ENCODE measurements at regions not wholly inside any gene's neighbourhood (a gene's known extent, or its start where the extent isn't known, plus 50 kb on each side); places are given as distances from the start of the nearest gene placed in this dataset.

DNA sequence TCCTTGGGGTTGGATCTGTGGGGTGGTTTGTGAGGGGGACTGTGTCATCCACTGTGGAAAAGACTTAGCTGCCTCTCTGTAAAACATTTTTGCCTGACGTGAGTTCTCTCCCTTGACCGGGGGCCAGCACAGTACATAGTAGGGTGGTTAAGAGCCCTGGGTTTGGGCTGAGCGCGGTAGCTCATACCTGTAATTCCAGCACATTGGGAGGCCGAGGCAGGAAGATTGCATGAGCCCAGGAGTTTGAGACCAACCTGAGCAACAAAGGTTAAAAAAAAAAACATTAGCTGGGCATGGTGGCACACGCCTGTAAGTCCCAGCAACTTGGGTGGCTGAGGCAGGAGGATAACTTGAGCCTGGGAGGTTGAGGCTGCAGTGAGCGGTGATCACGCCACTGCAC, 74.7 kb upstream of the WNT7B start:
- Histone ChIP-seq H3K4me1 (peaks cover 65 to 91% (median 70%) of the 10 kb centered on the region in 4 donors), H3K4me3 (no peak overlapping the region), H3K27ac (peak overlapping the region; percentile 99 to 100 (median 100)), H3K9me3 (no peaks in the 10 kb centered on the region), H3K36me3 (no peaks in the 10 kb centered on the region), H3K27me3 (no peaks in the 10 kb centered on the region)
- no peak for TF ChIP-seq POLR2AphosphoS5 (IDR thresholded peaks at IDR 0.05)
- WGBS, 2 donors: 85 to 88% methylated on average over 8 of the region's 8 CpGs
- DNase-seq (peak in 1 of 2 donors; percentile 16), ATAC-seq (ENCODE audit: low FRiP score in 2 of 2) (no peak)

DNA sequence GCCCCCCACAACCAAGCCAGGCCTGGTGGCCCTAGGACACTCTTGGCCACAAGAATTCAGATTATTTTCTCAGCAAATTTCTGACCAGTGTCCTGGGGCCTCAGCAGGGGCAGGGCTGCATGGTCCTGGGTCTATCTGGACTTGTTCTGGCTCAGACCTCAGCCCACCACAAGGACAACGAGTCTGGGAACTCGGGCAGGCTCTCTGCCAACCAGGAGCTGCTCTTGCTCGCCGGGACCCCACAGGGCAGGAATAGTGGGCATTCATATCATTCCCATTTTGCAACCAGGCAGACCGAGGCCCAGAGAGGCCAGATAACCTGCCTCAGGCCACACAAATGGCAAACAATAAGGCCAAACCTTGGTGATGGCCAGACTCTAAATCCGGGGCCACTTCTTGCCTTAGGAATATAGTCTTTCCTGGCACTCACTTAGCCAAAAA, 75.4 kb upstream of the WNT7B start:
- ATAC-seq (ENCODE audit: low FRiP score in 2 of 2): no peak
- H3K4me1 ChIP-seq: peaks cover 65 to 91% (median 68%) of the 10 kb centered on the region in 4 donors
- WGBS, 2 donors: 40% methylated on average over 6 of the region's 6 CpGs; no CpG with 5 or more reads in 1 of the 2 donors

DNA sequence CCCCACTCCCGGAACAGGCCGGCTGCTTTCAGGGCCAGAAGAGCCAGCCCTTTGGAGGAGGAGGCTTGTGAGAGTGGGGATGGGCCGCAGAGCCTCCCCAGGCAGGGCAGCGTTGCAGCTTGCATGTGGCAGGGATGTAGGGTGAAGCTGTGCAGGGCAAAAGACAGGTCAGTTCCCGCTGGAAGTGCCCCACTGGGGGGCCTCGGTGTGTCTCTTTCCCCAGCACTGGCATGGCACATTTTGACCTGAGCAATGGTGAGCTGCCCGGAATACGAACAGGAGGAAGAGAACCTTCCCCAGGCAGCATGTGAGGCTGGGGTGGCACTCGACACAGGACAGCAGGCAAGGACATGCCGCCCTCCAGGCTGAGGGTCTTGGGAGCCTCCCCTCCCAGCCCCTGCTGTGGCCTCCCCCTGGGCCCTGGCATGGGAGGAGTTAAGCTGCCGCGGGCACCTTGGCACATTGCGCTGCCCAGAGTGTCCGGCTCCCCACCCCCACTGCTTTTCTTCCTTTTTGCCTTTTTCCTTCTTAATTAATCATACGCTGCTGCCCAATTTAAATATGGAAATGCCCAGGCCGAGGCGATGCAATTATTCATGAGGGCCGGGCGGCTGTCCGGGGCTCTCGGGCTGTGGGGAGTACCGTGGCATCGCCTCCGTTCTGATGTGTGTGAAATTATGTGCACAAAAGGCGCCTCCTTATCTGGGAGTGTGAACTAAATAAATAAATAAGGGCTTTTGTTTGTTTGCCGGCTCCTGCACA, 76.0 kb upstream of the WNT7B start:
- peak in 1 of 2 donors; percentile 71 for DNase-seq
- Histone ChIP-seq H3K27ac (peak overlapping the region; percentile 99 to 100 (median 100)), H3K4me1 (peaks cover 64 to 91% (median 68%) of the 10 kb centered on the region in 4 donors)

More for the DNA sequence above, 75.4 kb upstream of the WNT7B start:
- peak overlapping the region; percentile 99 to 100 (median 100) for H3K27ac ChIP-seq
- H3K9me3 ChIP-seq: no peaks in the 10 kb centered on the region
- H3K27me3 ChIP-seq: no peaks in the 10 kb centered on the region
- H3K36me3 ChIP-seq: no peaks in the 10 kb centered on the region
- peak overlapping the region in 3 of 4 donors; percentile 67 to 91 (median 79) for H3K4me3 ChIP-seq
- DNase-seq: peak in 1 of 2 donors; percentile 18
- no peak for TF ChIP-seq EP300 (IDR thresholded peaks at IDR 0.05)
- TF ChIP-seq, protein P1, sequence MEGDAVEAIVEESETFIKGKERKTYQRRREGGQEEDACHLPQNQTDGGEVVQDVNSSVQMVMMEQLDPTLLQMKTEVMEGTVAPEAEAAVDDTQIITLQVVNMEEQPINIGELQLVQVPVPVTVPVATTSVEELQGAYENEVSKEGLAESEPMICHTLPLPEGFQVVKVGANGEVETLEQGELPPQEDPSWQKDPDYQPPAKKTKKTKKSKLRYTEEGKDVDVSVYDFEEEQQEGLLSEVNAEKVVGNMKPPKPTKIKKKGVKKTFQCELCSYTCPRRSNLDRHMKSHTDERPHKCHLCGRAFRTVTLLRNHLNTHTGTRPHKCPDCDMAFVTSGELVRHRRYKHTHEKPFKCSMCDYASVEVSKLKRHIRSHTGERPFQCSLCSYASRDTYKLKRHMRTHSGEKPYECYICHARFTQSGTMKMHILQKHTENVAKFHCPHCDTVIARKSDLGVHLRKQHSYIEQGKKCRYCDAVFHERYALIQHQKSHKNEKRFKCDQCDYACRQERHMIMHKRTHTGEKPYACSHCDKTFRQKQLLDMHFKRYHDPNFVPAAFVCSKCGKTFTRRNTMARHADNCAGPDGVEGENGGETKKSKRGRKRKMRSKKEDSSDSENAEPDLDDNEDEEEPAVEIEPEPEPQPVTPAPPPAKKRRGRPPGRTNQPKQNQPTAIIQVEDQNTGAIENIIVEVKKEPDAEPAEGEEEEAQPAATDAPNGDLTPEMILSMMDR (IDR thresholded peaks at IDR 0.05): no peak
- no peak for TF ChIP-seq POLR2AphosphoS5 (IDR thresholded peaks at IDR 0.05)
- TF ChIP-seq POLR2A (IDR thresholded peaks at IDR 0.05): no peak

DNA sequence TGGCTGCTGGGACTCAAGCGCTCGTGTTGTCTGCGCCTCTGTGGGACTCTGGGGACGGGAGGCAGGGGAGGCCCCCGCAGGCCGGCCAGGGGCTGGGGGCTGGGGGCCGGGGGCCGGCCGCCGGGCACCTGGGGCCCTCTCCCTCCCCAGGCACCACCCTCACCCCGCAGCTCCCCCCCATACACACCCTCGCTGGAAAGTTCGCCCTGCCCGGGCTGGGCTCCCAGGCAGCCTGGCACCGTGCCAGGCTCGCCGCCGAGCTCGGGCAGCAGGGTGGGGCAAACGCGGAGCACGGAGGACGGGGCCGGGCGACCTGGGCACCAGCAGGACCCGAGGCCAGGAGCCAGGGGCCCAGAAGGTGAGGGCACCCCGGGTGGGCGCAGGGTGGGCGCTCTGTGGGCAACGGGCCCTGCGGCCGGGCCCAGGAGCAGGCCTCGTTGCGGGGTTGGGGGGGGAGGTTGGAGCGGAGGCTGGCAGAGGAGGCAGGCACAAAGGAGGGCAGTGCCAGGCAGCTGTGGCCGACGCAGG, 76.7 kb upstream of the WNT7B start:
- ATAC-seq (ENCODE audit: low FRiP score in 2 of 2): peak; percentile 74 to 82
- Histone ChIP-seq H3K4me1 (peaks cover 61 to 90% (median 65%) of the 10 kb centered on the region in 4 donors), H3K36me3 (no peaks in the 10 kb centered on the region), H3K9me3 (no peaks in the 10 kb centered on the region), H3K27ac (peak overlapping the region; percentile 99 to 100 (median 100)), H3K27me3 (no peaks in the 10 kb centered on the region), H3K4me3 (peak overlapping the region; percentile 67 to 91 (median 79))
- DNase-seq: peak; percentile 84 to 95
- WGBS, 2 donors: 0 to 6% methylated on average over 7 to 8 of the region's 37 CpGs
- TF ChIP-seq EP300 (IDR thresholded peaks at IDR 0.05) (no peak), POLR2AphosphoS5 (IDR thresholded peaks at IDR 0.05) (peak; percentile 63 to 73), POLR2A (IDR thresholded peaks at IDR 0.05) (peak in 2 of 4 donors; percentile 29 to 46)
- TF ChIP-seq, protein P1 (IDR thresholded peaks at IDR 0.05): peak in 1 of 6 experiments; percentile 24

More for the DNA sequence above, 76.0 kb upstream of the WNT7B start:
- 0 to 3% methylated on average over 21 to 26 of the region's 26 CpGs for WGBS, 2 donors
- peak overlapping the region; percentile 67 to 91 (median 79) for H3K4me3 ChIP-seq
- H3K9me3 ChIP-seq: no peaks in the 10 kb centered on the region
- ATAC-seq (ENCODE audit: low FRiP score in 2 of 2): peak; percentile 47 to 52
- TF ChIP-seq POLR2A (IDR thresholded peaks at IDR 0.05) (peak in 2 of 4 donors; percentile 8 to 12), POLR2AphosphoS5 (IDR thresholded peaks at IDR 0.05) (peak; percentile 7 to 19), EP300 (IDR thresholded peaks at IDR 0.05) (no peak)
- no peaks in the 10 kb centered on the region for H3K27me3 ChIP-seq
- no peaks in the 10 kb centered on the region for H3K36me3 ChIP-seq

DNA sequence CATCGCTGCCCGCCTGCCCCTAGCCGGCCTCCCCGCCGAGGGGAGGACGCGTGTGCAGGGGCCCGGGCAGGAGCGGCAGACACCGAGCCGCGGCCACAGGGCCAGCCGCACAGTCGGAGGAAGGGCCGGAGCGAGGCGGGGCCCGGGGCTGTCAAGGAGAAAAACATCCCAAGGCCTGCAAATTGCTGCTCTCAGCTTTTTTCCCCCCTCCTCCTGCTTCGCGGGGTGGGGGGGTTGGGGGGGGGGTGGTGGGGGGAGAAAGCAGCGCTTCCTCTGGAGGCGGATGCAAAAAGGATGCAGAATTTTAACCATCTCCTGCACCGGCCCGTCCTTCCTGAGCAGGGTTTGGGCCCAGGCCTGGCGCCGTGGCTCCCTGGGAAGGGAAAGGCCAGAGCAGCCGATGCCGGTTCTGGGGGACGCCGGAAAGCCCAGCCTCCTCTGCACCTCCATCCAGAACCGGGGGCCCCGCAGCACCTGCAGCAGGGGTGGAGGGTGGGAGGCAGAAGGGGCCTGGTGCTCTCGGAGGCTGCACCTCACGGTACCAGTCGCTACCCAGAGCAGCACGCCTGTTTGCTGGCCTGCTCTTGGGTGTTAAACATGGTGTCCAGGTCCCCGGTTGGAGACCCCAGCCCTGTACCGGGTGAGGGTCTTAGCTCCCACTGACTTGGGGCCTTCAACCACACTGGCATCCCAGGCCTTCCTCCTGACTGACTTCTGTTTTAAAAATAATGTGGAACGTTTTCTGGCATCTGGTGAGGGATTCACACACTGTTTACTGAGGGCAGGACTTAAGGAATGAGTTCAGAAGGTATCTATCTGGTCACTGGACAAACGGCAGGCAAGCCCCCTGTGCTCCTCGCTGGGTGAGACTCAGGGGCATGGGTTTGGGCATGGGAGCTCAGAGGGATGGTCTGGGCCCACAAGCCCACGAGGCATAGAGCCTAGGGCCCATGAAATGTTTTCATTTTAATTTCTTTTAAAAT, 77.4 kb upstream of the WNT7B start:
- ATAC-seq (ENCODE audit: low FRiP score in 2 of 2) (peak; percentile 62 to 79), DNase-seq (peak; percentile 62 to 93)
- Histone ChIP-seq H3K4me1 (peaks cover 67 to 92% (median 68%) of the 10 kb centered on the region in 4 donors), H3K36me3 (no peaks in the 10 kb centered on the region), H3K9me3 (no peaks in the 10 kb centered on the region), H3K27me3 (no peaks in the 10 kb centered on the region), H3K4me3 (peak overlapping the region; percentile 67 to 91 (median 79)), H3K27ac (peak overlapping the region; percentile 99 to 100 (median 100))
- 3 to 22% methylated on average over 4 to 35 of the region's 42 CpGs for WGBS, 2 donors
- TF ChIP-seq POLR2A (IDR thresholded peaks at IDR 0.05) (peak in 1 of 4 donors; percentile 67), POLR2AphosphoS5 (IDR thresholded peaks at IDR 0.05) (no peak), EP300 (IDR thresholded peaks at IDR 0.05) (no peak)
- TF ChIP-seq, protein P1 (IDR thresholded peaks at IDR 0.05): peak in 1 of 6 experiments; percentile 1

All from upper lobe of left lung (tissue), 6 donors.